ENCODE measurements at regions not wholly inside any gene's neighbourhood (a gene's known extent, or its start where the extent isn't known, plus 50 kb on each side); places are given as distances from the start of the nearest gene placed in this dataset.

DNA sequence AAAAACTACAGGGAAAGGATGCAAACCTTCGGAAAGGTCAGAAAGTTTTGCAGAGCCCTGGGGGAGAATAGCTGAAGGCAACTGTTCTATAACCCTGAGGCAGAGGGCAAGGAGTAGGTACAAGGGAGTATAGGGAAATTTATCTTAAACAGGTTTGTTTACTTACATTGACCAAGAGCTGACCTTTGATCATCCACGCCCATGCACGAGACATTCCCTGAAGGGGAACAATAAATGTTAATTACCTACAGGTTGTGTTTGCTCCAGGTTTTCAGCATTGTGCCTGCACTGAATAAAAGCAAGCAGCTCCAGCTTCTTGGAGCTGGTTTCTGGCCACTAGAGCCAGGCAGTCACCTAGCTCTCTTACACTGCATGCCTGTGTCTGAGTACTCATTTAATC, 524.5 kb upstream of the TGFBR2 start:
- H3K27ac ChIP-seq (ENCODE audit: low read depth, low read length), result no peak overlapping the region
- no peak overlapping the region for H3K18ac ChIP-seq (ENCODE audit: extremely low read depth, low read length)
- no peak overlapping the region for H3K4me2 ChIP-seq (ENCODE audit: insufficient read depth in 1 of 2, low read depth in 2 of 2, low read length in 2 of 2)
- no peak overlapping the region for H2AFZ ChIP-seq (ENCODE audit: low read length)
- H4K8ac ChIP-seq (ENCODE audit: extremely low read depth, insufficient read depth, low read length), result no peak overlapping the region
- H2BK12ac ChIP-seq (ENCODE audit: low read depth, low read length), result no peak overlapping the region
- H4K91ac ChIP-seq (replicated peaks; ENCODE audit: insufficient read length, low read length), result no peak overlapping the region
- peaks cover 0 to 2% of the 10 kb centered on the region in 2 experiments for H4K20me1 ChIP-seq (replicated peaks in 1 of 2; ENCODE audit: control insufficient read depth in 1 of 2, insufficient read depth in 2 of 2, low read length in 2 of 2)
- H3K4me1 ChIP-seq (replicated peaks in 1 of 4; ENCODE audit: control insufficient read depth in 3 of 4, insufficient read depth in 4 of 4, low read length in 3 of 4), result peaks cover 0 to 5% (median 1%) of the 10 kb centered on the region in 4 experiments; a peak in 2 of 7 replicates
- H3K9ac ChIP-seq (replicated peaks in 1 of 4; ENCODE audit: extremely low read depth in 1 of 4, low read depth in 3 of 4, low read length in 3 of 4), result no peak overlapping the region
- H3K56ac ChIP-seq (replicated peaks; ENCODE audit: insufficient read length, low read depth, low read length), result no peak overlapping the region
- no peak overlapping the region for H2BK120ac ChIP-seq (replicated peaks; ENCODE audit: low read depth, low read length)
- no peaks in the 10 kb centered on the region for H3K9me3 ChIP-seq (ENCODE audit: insufficient read depth in 2 of 2, low read depth in 1 of 2, low read length in 1 of 2)
- no peak for FAIRE-seq
- no peak overlapping the region for H3K23ac ChIP-seq (ENCODE audit: insufficient read length)
- H3K14ac ChIP-seq (ENCODE audit: insufficient read length), result no peak overlapping the region
- H3K27me3 ChIP-seq (replicated peaks in 1 of 4; ENCODE audit: control insufficient read depth in 3 of 4, extremely low read depth in 1 of 4, insufficient read depth in 3 of 4, low read length in 3 of 4), result peaks cover 35 to 70% (median 55%) of the 10 kb centered on the region in 4 experiments
- H2AK5ac ChIP-seq (ENCODE audit: low read depth, low read length), result no peak overlapping the region
- no peak for TF ChIP-seq NANOG (IDR thresholded peaks at IDR 0.05; ENCODE audit: insufficient read depth, low read depth, low read length, poor library complexity, severe bottlenecking)
- TF ChIP-seq CBX5 (IDR thresholded peaks at IDR 0.05; ENCODE audit: low read depth, low read length), result no peak
- no peak for TF ChIP-seq NRF1 (IDR thresholded peaks at IDR 0.05; ENCODE audit: low read depth, low read length)
- no peak for TF ChIP-seq CHD2 (IDR thresholded peaks at IDR 0.05; ENCODE audit: low read length)
- no peak for TF ChIP-seq GTF2F1 (IDR thresholded peaks at IDR 0.05; ENCODE audit: borderline replicate concordance, low read depth, low read length)
- no peak for TF ChIP-seq SP4 (IDR thresholded peaks at IDR 0.05; ENCODE audit: low read length)
- H3K23me2 ChIP-seq (ENCODE audit: low read depth, low read length), result no peaks in the 10 kb centered on the region
- H3K79me1 ChIP-seq (ENCODE audit: low read depth, low read length), result no peaks in the 10 kb centered on the region
- H3K4ac ChIP-seq (replicated peaks; ENCODE audit: insufficient read length, low read depth, low read length), result no peak overlapping the region
- POLR2A ChIA-PET (ENCODE audit: partially characterized antibody), result no interaction called here
- H3K4me3 ChIP-seq (ENCODE audit: extremely low read depth in 1 of 4, insufficient read depth in 2 of 4, low read depth in 3 of 4, low read length in 4 of 4), result no peak overlapping the region
- DNase-seq (ENCODE audit: low read depth in 1 of 2, low spot score in 2 of 2), result no peak
- no peak overlapping the region for H2BK15ac ChIP-seq (ENCODE audit: low read length)
- H3K36me3 ChIP-seq (ENCODE audit: control insufficient read depth in 2 of 4, insufficient read depth in 4 of 4, low read length in 3 of 4), result no peaks in the 10 kb centered on the region
- H3K79me2 ChIP-seq (ENCODE audit: control insufficient read depth in 1 of 2, insufficient read depth in 2 of 2, low read length in 2 of 2), result no peaks in the 10 kb centered on the region
- no peak overlapping the region for H2BK20ac ChIP-seq (ENCODE audit: low read length)
- WGBS, 2 experiments (ENCODE audit: extremely low coverage in 1 of 2, insufficient coverage in 1 of 2, insufficient read length in 1 of 2, insufficient replicate concordance in 2 of 2, low coverage in 1 of 2, low lambda C conversion rate in 2 of 2, missing lambda C conversion rate in 1 of 2), result 89% methylated on average over 3 of the region's 3 CpGs; no CpG with 5 or more reads in 1 of the 2 experiments
- CTCF ChIA-PET (ENCODE audit: partially characterized antibody), result interaction anchor here (0.6 to 2.2 kb wide), 3 partner anchors 9 to 1035 kb away, joined by 3 to 6 read pairs (median 3); no protein-coding TSS in a partner anchor
- H4K5ac ChIP-seq (ENCODE audit: insufficient read length, low read depth, low read length), result no peak overlapping the region
- no peak overlapping the region for H2BK5ac ChIP-seq (ENCODE audit: low read depth, low read length)
